Adrenal gland (tissue), 9 donors: ENCODE measurements at regions not wholly inside any gene's neighbourhood (a gene's known extent, or its start where the extent isn't known, plus 50 kb on each side); places are given as distances from the start of the nearest gene placed in this dataset.

ENCODE experiments used
- DNase-seq, 7 donors: peaks; one replicate each; pipeline ENCODE4 v3.0.0-alpha.2; 2019 to 2020
- H3K27ac ChIP-seq, 5 donors: fragments of 200-600 bp; sonication (generic) in 4 of 5; 1 replicate in 3 of 5; 2 replicates in 2 of 5; pipeline versions ENCODE4 v1.5.1 to v1.8.0; 2016 to 2020; ENCODE audit warnings: mild to moderate bottlenecking in 1 of 5
- H3K27me3 ChIP-seq: fragments of 200-600 bp; 2 replicates; pipeline ENCODE4 v1.8.0; 2021
- H3K36me3 ChIP-seq, 2 donors: fragments of 200-600 bp; replicated peaks in 1 of 2; 1 replicate in 1 of 2; 2 replicates in 1 of 2; pipeline versions ENCODE4 v1.5.1 to v1.8.0; 2018 to 2022
- H3K4me1 ChIP-seq, 2 donors: fragments of 200-600 bp; replicated peaks in 1 of 2; 1 replicate in 1 of 2; 2 replicates in 1 of 2; pipeline versions ENCODE4 v1.5.1 to v1.8.0; 2018 to 2021
- H3K4me3 ChIP-seq, 4 donors: fragments of 200-600 bp; sonication (generic) in 3 of 4; one replicate each; pipeline ENCODE4 v1.5.1; 2016 to 2018
- H3K9me3 ChIP-seq, 3 donors: fragments of 200-600 bp; sonication (generic) in 1 of 3; replicated peaks in 1 of 3; 1 replicate in 2 of 3; 2 replicates in 1 of 3; pipeline versions ENCODE4 v1.5.1 to v1.8.0; 2016 to 2021
- POLR2A ChIP-seq, 2 donors: fragments of 450-650 bp; IDR thresholded peaks; one replicate each; pipeline ENCODE4 v1.6.1; 2017; ENCODE audit warnings: antibody characterized with exemption in 2 of 2, mild to moderate bottlenecking in 2 of 2, moderate library complexity in 1 of 2
- WGBS, 4 donors: extraction: QIAGEN DNeasy Blood & Tissue Kit in 2 of 4; methylation state at CpG; one replicate each; pipeline versions ENCODE4 v1.1.5 to v1.1.7; 2013 to 2017; 5-methylcytosine and 5-hydroxymethylcytosine counted together
- intact Hi-C, 2 donors: fragments of 100-400 bp; cut with DNase I; formaldehyde crosslinking; loops; one replicate each; pipeline versions ENCODE4 v1.14.1 to v1.15.0; 2022 to 2023
- TF ChIP-seq, protein P1 (sequence below), 6 experiments: fragments of 450-650 bp in 4 of 6; fragments of 200-600 bp in 2 of 6; sonication (generic) in 1 of 6; IDR thresholded peaks; 1 replicate in 5 of 6; 2 replicates in 1 of 6; pipeline versions ENCODE4 v1.5.1 to v1.8.0; 2016 to 2021; ENCODE audit warnings: antibody characterized with exemption in 6 of 6, mild to moderate bottlenecking in 2 of 6, moderate library complexity in 1 of 6
- donor health status: healthy with polysubstance abuse.
- donor health status: Bipolar disorder and iron deficiency.
- donor health status: DM: yes; HTN: yes; CAD: no.
- donor health status: DM: no; HTN: no; CAD: no.
- donor health status: DM: no; HTN: no; CAD: no.

DNA sequence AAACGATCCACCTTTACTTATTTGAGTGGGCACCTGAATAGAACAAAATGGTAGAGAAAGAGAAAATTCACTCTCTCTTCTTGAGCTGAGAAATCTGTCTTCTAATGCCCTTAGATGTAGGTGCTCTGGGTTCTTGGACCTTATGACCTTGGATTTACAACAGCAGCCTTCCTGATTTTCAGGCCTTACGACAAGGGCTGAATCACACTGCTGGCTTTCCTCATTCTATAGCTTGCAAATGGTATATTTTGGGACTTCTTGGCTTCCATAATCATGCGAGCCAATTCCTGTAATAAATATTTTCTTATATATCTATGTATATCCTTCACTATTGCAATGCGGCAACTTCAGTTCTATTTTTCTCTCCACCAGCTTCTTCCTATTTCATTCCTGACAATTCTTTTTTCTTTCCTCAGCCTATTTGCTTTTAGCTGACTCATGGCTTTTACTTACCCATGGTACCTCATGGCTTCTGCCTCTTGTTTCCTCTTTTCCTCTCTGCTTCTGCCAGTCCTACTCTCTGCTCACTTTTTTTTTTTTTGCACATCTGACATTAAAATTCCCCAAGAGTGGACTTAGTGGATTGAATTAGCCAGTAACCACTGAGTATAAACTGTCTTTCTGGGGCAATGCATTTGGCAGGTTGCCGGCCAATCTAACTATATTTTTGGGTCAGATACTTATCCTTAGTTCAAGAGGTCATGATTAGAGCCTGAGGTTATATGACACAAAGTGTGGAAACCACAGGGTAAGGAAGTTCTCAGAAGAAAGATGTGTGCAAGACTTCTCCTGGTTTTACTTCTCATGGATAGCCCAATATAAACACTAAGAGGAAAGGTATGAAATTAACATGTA, 359.5 kb downstream of the TMEM135 start:
- 77 to 82% (median 80%) methylated on average over 5 of the region's 5 CpGs for WGBS, 4 donors
- Histone ChIP-seq H3K4me1 (no peaks in the 10 kb centered on the region), H3K4me3 (no peak overlapping the region), H3K36me3 (no peaks in the 10 kb centered on the region), H3K27ac (no peak overlapping the region), H3K27me3 (no peaks in the 10 kb centered on the region), H3K9me3 (no peaks in the 10 kb centered on the region)
- TF ChIP-seq POLR2A (IDR thresholded peaks at IDR 0.05) = no peak
- TF ChIP-seq, protein P1, sequence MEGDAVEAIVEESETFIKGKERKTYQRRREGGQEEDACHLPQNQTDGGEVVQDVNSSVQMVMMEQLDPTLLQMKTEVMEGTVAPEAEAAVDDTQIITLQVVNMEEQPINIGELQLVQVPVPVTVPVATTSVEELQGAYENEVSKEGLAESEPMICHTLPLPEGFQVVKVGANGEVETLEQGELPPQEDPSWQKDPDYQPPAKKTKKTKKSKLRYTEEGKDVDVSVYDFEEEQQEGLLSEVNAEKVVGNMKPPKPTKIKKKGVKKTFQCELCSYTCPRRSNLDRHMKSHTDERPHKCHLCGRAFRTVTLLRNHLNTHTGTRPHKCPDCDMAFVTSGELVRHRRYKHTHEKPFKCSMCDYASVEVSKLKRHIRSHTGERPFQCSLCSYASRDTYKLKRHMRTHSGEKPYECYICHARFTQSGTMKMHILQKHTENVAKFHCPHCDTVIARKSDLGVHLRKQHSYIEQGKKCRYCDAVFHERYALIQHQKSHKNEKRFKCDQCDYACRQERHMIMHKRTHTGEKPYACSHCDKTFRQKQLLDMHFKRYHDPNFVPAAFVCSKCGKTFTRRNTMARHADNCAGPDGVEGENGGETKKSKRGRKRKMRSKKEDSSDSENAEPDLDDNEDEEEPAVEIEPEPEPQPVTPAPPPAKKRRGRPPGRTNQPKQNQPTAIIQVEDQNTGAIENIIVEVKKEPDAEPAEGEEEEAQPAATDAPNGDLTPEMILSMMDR (IDR thresholded peaks at IDR 0.05) = no peak
- no peak for DNase-seq
- intact Hi-C loops = no loop called here

DNA sequence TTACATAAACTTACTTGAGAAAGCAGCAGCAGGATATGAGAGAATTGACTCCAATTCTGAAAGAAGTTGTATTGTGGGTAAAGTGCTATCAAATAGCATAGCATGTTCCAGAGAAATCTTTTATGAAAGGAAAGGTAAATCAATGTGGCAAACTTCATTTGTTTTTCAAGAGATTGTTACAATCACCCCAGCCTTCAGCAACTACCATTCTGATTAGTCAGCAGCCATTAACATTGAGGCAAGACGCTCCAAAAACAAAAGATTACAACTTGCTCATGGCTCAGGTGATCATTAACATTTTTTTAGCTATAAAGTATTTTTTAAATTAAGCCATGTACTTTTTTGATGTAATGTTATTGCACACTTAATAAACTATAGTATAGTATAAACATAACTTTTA, 357.2 kb downstream of the TMEM135 start:
- no peaks in the 10 kb centered on the region for H3K9me3 ChIP-seq
- H3K27me3 ChIP-seq = no peaks in the 10 kb centered on the region
- no peaks in the 10 kb centered on the region for H3K4me1 ChIP-seq
- no peak overlapping the region for H3K27ac ChIP-seq
- TF ChIP-seq POLR2A (IDR thresholded peaks at IDR 0.05) = no peak
- TF ChIP-seq, protein P1 (IDR thresholded peaks at IDR 0.05) = no peak
- WGBS, 4 donors = 55 to 71% (median 55%) methylated on average over 1 of the region's 1 CpG
- intact Hi-C loops = no loop called here
- H3K4me3 ChIP-seq = no peak overlapping the region
- DNase-seq = no peak
- H3K36me3 ChIP-seq = no peaks in the 10 kb centered on the region

DNA sequence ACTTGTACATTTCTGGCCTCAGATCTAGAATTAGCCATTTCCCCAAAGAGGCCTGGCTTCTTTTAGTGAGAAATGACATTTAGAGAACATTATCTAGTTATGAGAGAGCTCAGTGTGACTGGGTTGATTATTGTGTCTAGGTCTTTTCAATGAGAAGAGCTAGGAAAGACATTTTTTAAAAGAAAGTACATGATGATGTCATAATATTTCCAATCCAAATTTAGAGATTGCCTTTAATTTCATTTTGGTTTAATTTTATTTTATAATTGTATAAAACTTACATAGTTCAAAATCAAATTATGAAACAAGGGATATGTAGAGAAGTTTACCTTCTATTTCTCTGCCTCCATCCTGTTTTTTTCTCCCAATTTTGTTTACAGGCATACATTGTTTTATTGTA, 354.9 kb downstream of the TMEM135 start:
- no peak for TF ChIP-seq POLR2A (IDR thresholded peaks at IDR 0.05)
- TF ChIP-seq, protein P1 (IDR thresholded peaks at IDR 0.05) = no peak
- H3K4me1 ChIP-seq = no peaks in the 10 kb centered on the region
- intact Hi-C loops = no loop called here
- no peaks in the 10 kb centered on the region for H3K36me3 ChIP-seq
- DNase-seq = no peak
- no peaks in the 10 kb centered on the region for H3K27me3 ChIP-seq
- H3K4me3 ChIP-seq = no peak overlapping the region
- H3K27ac ChIP-seq = no peak overlapping the region
- no peaks in the 10 kb centered on the region for H3K9me3 ChIP-seq

DNA sequence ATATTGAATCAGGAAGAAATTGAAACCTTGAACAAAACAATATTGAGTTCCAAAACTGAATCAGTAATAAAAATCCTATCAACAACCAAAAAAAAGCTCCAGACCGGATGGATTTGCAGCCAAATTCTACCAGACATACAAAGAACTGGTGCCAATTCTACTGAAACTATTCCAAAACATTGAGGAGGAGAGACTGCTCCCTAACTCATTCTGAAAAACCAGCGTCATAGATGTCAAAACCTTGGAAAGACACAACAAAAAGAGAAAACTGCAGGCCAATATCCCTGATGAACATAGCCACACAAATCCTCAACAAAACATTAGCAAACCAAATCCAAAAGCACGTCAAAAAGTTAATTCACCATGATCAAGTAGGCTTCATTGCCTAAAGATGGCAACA, 353.8 kb downstream of the TMEM135 start:
- WGBS, 4 donors = 46 to 65% (median 54%) methylated on average over 3 of the region's 3 CpGs

More for the DNA sequence above, 353.8 kb downstream of the TMEM135 start:
- no peak overlapping the region for H3K27ac ChIP-seq
- no peaks in the 10 kb centered on the region for H3K36me3 ChIP-seq
- no peaks in the 10 kb centered on the region for H3K9me3 ChIP-seq
- H3K27me3 ChIP-seq = no peaks in the 10 kb centered on the region
- H3K4me1 ChIP-seq = no peaks in the 10 kb centered on the region
- intact Hi-C loops = no loop called here
- TF ChIP-seq, protein P1 (IDR thresholded peaks at IDR 0.05) = no peak
- TF ChIP-seq POLR2A (IDR thresholded peaks at IDR 0.05) = no peak
- no peak for DNase-seq
- no peak overlapping the region for H3K4me3 ChIP-seq
